ENCODE measurements at regions not wholly inside any gene's neighbourhood (a gene's known extent, or its start where the extent isn't known, plus 50 kb on each side); places are given as distances from the start of the nearest gene placed in this dataset.

- TF ChIP-seq POLR2AphosphoS5 (IDR thresholded peaks at IDR 0.05; ENCODE audit: low read depth) (no peak), EZH2 (IDR thresholded peaks at IDR 0.05; ENCODE audit: low read depth, unreplicated experiment) (no peak), JUNB (IDR thresholded peaks at IDR 0.05; ENCODE audit: unreplicated experiment) (no peak), ETS1 (IDR thresholded peaks at IDR 0.05) (no peak), STAT1 (IDR thresholded peaks at IDR 0.05; ENCODE audit: unreplicated experiment) (no peak), NANOG (IDR thresholded peaks at IDR 0.05; ENCODE audit: borderline replicate concordance) (no peak), CREB1 (CRISPR knock-in tag; IDR thresholded peaks at IDR 0.05; ENCODE audit: low read depth) (no peak)
- TF ChIP-seq, protein P1, sequence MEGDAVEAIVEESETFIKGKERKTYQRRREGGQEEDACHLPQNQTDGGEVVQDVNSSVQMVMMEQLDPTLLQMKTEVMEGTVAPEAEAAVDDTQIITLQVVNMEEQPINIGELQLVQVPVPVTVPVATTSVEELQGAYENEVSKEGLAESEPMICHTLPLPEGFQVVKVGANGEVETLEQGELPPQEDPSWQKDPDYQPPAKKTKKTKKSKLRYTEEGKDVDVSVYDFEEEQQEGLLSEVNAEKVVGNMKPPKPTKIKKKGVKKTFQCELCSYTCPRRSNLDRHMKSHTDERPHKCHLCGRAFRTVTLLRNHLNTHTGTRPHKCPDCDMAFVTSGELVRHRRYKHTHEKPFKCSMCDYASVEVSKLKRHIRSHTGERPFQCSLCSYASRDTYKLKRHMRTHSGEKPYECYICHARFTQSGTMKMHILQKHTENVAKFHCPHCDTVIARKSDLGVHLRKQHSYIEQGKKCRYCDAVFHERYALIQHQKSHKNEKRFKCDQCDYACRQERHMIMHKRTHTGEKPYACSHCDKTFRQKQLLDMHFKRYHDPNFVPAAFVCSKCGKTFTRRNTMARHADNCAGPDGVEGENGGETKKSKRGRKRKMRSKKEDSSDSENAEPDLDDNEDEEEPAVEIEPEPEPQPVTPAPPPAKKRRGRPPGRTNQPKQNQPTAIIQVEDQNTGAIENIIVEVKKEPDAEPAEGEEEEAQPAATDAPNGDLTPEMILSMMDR (conservative IDR thresholded peaks at IDR 0.05; ENCODE audit: low read depth in 2 of 2) = no peak
- TF ChIP-seq, protein P2, sequence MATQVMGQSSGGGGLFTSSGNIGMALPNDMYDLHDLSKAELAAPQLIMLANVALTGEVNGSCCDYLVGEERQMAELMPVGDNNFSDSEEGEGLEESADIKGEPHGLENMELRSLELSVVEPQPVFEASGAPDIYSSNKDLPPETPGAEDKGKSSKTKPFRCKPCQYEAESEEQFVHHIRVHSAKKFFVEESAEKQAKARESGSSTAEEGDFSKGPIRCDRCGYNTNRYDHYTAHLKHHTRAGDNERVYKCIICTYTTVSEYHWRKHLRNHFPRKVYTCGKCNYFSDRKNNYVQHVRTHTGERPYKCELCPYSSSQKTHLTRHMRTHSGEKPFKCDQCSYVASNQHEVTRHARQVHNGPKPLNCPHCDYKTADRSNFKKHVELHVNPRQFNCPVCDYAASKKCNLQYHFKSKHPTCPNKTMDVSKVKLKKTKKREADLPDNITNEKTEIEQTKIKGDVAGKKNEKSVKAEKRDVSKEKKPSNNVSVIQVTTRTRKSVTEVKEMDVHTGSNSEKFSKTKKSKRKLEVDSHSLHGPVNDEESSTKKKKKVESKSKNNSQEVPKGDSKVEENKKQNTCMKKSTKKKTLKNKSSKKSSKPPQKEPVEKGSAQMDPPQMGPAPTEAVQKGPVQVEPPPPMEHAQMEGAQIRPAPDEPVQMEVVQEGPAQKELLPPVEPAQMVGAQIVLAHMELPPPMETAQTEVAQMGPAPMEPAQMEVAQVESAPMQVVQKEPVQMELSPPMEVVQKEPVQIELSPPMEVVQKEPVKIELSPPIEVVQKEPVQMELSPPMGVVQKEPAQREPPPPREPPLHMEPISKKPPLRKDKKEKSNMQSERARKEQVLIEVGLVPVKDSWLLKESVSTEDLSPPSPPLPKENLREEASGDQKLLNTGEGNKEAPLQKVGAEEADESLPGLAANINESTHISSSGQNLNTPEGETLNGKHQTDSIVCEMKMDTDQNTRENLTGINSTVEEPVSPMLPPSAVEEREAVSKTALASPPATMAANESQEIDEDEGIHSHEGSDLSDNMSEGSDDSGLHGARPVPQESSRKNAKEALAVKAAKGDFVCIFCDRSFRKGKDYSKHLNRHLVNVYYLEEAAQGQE (IDR thresholded peaks at IDR 0.05; ENCODE audit: unreplicated experiment) = no peak
Measured at GRCh38 chr16:73605309-73605708, 557.4 kb upstream of the ZFHX3 start.
